ENCODE measurements at regions not wholly inside any gene's neighbourhood (a gene's known extent, or its start where the extent isn't known, plus 50 kb on each side); places are given as distances from the start of the nearest gene placed in this dataset.
A peak's percentile ranks its signal among the peaks of the same experiment; 100 is the strongest.
"Not testable (repeated sequence)": the region's sequence is repeated elsewhere in the genome, so short reads cannot be mapped to it uniquely, and the experiment has no call there.

- FAIRE-seq: no peak
- no peak for DNase-seq (ENCODE audit: low spot score)
Measured at GRCh38 chr3:153958635-153959595, 162.3 kb upstream of the ARHGEF26 start.

GRCh38 chr3:153960458-153961074 is 160.6 kb upstream of the ARHGEF26 start:
- DNase-seq (ENCODE audit: low spot score) (no peak), FAIRE-seq (no peak)

- DNase-seq (ENCODE audit: low spot score) (no peak), FAIRE-seq (no peak)
Measured at GRCh38 chr3:153961494-153961893, 159.7 kb upstream of the ARHGEF26 start.

- DNase-seq (ENCODE audit: low spot score) (no peak), FAIRE-seq (no peak)
Measured at GRCh38 chr3:153963012-153963411, 158.2 kb upstream of the ARHGEF26 start.

- FAIRE-seq: no peak
- DNase-seq (ENCODE audit: low spot score): peak; percentile 32
Measured at GRCh38 chr3:153967260-153967659, 153.9 kb upstream of the ARHGEF26 start.

- FAIRE-seq: no peak
- no peak for DNase-seq (ENCODE audit: low spot score)
Measured at GRCh38 chr3:153970047-153970446, 151.1 kb upstream of the ARHGEF26 start.

- no peak for FAIRE-seq
- no peak for DNase-seq (ENCODE audit: low spot score)
Measured at GRCh38 chr3:153970741-153971347, 150.3 kb upstream of the ARHGEF26 start.

- FAIRE-seq (no peak), DNase-seq (ENCODE audit: low spot score) (no peak)
Measured at GRCh38 chr3:153972862-153973261, 148.3 kb upstream of the ARHGEF26 start.

GRCh38 chr3:153973722-153974265 is 147.4 kb upstream of the ARHGEF26 start:
- no peak for DNase-seq (ENCODE audit: low spot score)
- FAIRE-seq: no peak

GRCh38 chr3:153974614-153975013 is 146.6 kb upstream of the ARHGEF26 start:
- DNase-seq (ENCODE audit: low spot score) (no peak), FAIRE-seq (no peak)

- DNase-seq (ENCODE audit: low spot score) (no peak), FAIRE-seq (no peak)
Measured at GRCh38 chr3:153976891-153977554, 144.2 kb upstream of the ARHGEF26 start.

GRCh38 chr3:153978006-153978405 is 143.2 kb upstream of the ARHGEF26 start:
- DNase-seq (ENCODE audit: low spot score) (no peak), FAIRE-seq (no peak)

- no peak for DNase-seq (ENCODE audit: low spot score)
- FAIRE-seq: no peak
Measured at GRCh38 chr3:153979418-153980251, 141.6 kb upstream of the ARHGEF26 start.

- peak; percentile 34 for DNase-seq (ENCODE audit: low spot score)
Measured at GRCh38 chr3:153980252-153980590, 141.0 kb upstream of the ARHGEF26 start.

GRCh38 chr3:153997364-153997763 is 123.8 kb upstream of the ARHGEF26 start:
- DNase-seq (ENCODE audit: low spot score); FAIRE-seq: not testable (repeated sequence)

More at GRCh38 chr3:153980252-153980590, 141.0 kb upstream of the ARHGEF26 start:
- no peak for FAIRE-seq

GRCh38 chr3:154003649-154004048 is 117.5 kb upstream of the ARHGEF26 start:
- no peak for FAIRE-seq
- no peak for DNase-seq (ENCODE audit: low spot score)

GRCh38 chr3:154011036-154011435 is 110.2 kb upstream of the ARHGEF26 start:
- DNase-seq (ENCODE audit: low spot score): no peak
- FAIRE-seq: no peak

GRCh38 chr3:154013736-154014135 is 107.5 kb upstream of the ARHGEF26 start:
- FAIRE-seq: no peak
- no peak for DNase-seq (ENCODE audit: low spot score)

- DNase-seq (ENCODE audit: low spot score) (no peak), FAIRE-seq (no peak)
Measured at GRCh38 chr3:154015307-154015706, 105.9 kb upstream of the ARHGEF26 start.

GRCh38 chr3:154018100-154018696 is 103.0 kb upstream of the ARHGEF26 start:
- FAIRE-seq (no peak), DNase-seq (ENCODE audit: low spot score) (no peak)

All from RCC 7860 (cell line).